Hematopoietic multipotent progenitor cell treated with erythropoietin and hydrocortisone succinate and interleukin-3 and kit ligand, for 8 days (in vitro differentiated cells): ENCODE measurements at regions not wholly inside any gene's neighbourhood (a gene's known extent, or its start where the extent isn't known, plus 50 kb on each side); places are given as distances from the start of the nearest gene placed in this dataset.

Source experiments
- DNase-seq: peaks from one replicate; pipeline ENCODE4 v3.0.0-alpha.2; 2015

GRCh38 chr5:167624053-167624452, 667.4 kb upstream of the WWC1 start:
- DNase-seq = no peak

- no peak for DNase-seq
Measured at GRCh38 chr5:167626341-167627123, 664.9 kb upstream of the WWC1 start.

DNA sequence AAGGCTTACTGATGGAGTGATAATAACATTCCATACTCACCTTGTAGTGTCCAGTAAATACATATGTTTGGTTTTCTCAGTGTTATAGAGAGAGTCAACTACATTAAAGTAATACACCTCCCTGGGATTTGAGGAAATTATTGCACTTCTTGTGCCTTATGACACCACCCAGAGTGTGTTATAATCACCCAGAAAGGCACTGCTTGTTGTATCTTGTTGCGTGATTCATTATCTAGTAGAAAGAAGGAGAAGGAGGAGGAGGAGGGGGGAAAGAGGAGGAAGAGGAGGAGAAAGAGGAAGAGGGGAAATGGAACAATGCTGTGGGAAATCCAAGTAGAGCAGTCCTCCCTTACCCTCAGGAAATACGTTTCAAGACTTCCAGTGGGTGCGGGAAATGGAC, 661.8 kb upstream of the WWC1 start:
- no peak for DNase-seq

DNA sequence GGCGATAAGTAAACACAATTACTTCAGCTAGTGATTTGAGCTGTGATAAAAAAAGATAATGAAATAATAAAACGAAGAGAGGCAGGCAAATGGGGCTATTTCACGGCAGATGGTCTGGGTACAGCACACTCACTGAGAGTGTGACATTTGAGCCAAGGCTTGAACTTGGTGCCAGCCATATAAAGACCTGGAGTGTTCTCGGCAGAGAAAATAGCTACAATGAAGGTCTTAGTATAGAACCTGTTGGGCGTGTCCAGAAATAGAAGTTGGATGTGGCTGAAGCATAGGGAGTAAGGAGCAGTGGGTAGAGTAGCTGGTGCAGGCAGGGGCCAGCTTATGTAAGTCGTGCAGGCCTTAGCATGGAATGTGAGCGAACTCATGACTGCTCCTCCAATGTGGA, 660.3 kb upstream of the WWC1 start:
- DNase-seq = no peak

DNA sequence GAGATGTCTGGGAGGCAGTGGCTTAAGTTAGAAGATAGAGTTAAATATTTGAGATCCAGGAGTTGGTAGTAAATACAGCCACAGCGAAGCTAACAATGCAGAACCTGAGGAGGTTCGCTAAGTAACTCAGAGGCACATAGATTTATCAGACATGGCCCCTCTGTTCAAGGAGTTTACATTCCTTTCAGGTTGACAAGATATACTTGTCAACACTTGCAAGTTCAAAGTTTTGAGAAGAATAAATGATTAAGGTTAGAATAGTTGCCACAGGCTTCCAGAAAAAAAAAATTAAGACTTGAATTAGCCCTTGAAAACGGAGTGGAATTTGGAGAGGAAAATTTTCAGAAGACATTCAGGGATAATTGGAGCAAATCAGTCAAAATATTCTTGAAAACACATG, 658.3 kb upstream of the WWC1 start:
- no peak for DNase-seq

DNA sequence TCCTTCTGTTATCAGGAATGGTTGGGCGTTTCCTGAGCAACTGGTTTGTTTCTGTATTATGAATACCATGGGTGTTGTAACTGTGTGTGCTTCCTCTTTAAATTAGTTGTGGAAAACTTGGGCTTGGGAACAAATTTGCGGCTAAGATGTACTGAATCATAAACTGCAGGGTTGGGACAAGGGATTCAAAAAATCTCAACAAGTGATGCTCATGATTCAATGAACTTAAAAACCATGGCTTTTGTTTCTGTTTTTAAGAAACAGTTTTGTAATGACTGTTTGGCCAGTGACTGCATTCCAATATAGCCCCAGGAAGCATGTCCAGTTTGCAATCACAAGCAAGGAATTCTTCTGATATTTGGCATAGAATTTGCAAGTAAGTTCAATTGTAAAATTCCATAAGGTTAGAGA, 657.5 kb upstream of the WWC1 start:
- no peak for DNase-seq

DNA sequence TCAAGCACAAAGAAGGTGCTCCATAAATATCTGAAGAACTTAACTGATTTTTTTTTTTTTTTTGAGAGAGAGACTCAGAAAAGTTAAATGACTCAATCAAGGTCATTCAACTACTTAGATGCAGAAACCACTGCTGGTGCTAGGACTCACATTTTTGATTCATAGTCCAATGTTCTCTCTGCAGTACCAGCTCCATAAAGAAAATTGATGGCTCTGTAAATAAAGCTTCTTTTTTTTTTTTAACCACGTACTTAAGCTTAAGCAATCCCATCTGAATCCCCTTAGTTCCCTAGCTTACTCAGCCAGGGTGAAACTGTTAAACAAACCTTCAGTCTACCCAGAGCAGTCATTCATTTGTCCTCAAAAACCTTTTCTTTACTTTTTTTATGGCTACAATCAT, 657.0 kb upstream of the WWC1 start:
- no peak for DNase-seq

DNA sequence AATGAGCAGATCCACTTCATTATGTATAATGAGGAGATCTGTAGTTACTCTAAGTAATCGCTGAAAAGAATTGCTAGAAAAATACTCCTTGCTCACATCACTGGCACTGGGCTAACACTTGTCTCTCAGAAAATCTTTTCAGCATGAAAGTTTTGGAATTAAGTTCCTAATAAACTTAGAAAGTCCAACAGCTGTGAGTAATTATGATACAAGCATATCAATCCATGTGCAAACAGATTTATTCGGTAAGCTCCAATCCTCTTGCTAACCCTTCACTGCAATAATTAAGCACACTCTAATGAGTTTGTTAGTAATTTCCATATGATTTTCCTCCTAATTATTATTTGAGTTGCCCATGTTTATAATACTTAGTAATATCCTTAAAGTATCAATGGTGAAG, 652.6 kb upstream of the WWC1 start:
- DNase-seq = no peak

DNA sequence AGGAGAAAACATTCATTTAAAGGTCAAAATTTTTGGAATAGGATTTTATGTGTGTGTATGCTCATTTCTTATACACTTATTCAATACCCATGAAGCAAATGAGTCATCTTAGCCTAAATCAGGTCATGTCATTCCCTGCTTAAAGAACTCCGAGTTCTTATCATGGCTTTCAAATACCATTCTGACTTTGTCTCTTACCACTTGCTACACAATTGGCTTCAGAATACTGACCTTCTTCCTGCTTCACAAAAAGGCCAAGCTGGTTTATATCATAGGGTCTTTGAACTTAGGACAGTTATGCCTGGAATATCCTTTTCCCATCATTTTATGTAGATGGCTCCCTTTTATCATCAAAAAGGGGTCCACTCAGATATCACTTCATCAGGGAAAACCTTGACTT, 652.2 kb upstream of the WWC1 start:
- DNase-seq = no peak

GRCh38 chr5:167639766-167640165, 651.7 kb upstream of the WWC1 start:
- DNase-seq = no peak

- DNase-seq = no peak
Measured at GRCh38 chr5:167642181-167642580, 649.3 kb upstream of the WWC1 start.

GRCh38 chr5:167642779-167643517, 648.5 kb upstream of the WWC1 start:
- DNase-seq = no peak

GRCh38 chr5:167643631-167644280, 647.7 kb upstream of the WWC1 start:
- no peak for DNase-seq

- DNase-seq = no peak
Measured at GRCh38 chr5:167644619-167645018, 646.8 kb upstream of the WWC1 start.

DNA sequence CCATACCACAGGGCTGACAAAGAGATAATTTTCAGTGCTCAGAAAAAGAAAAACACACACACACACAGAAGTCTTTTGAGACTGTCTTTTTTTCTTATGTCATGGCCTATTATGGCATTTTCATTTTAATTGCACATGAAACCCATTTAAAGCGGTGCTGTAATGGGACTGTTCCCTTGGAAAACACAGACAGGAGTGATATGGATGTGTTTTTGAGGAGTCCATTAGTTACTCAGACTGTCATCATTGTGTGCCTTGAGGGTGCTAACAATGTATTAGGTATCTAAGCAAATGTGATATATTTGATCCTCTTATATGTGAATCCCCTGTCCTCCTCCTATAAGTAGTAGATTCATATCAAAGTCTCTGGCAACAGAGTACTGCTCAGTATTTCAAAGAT, 642.0 kb upstream of the WWC1 start:
- no peak for DNase-seq

DNA sequence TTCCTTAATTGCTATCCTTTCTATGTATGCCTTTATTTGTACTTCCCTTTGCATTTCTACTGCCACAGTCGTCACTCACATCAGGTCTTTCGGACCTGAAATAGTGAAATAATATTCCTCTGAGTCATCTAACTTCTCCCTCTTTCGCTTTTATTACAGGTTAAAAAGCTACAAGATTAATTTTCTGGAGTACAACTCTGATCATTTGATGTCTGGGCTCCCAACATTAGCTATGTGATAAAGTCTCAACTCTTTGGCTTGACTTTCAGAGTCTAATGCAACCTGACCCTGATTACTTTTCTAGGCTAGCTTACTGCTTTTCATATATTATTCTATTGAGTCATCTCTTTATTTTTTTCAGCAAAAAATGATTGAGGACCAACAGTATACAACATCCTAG, 638.8 kb upstream of the WWC1 start:
- no peak for DNase-seq

GRCh38 chr5:167653645-167654106, 637.8 kb upstream of the WWC1 start:
- DNase-seq = no peak

DNA sequence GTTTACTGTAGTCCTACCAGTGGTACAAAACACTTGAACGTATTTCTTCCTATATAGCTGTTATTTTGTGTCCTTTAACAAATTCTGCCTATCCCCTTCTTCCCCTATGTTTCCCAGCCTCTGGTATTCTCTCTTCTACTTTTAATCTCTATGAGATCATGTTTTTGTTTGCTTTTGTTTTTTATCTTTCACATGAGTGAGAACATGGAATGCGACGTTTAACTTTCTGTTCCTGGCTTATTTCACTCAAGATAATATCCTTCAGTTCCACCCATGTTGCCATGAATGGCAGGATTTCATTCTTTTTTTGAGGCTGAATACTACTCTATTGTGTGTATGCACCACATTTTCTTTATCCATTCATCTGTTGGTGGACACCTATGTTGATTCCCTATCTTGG, 634.4 kb upstream of the WWC1 start:
- DNase-seq = no peak

DNA sequence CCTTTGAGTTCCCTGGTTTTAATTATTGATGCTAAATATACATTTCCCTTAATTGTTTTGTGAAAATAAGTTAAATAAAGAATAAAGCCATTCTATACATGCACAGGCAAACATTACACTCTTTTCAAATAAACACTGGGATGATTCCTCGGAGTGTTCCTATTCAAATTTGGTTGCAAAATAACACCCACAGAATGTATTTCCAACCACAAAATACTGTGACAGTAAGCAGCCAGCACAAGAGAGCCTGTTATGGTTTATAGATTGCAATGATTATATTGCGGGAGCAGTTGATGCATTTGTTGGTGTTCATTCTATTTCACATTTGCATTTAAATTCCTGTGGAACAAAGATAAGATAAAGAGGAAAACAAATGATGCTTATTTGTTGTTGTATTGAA, 632.6 kb upstream of the WWC1 start:
- no peak for DNase-seq

DNA sequence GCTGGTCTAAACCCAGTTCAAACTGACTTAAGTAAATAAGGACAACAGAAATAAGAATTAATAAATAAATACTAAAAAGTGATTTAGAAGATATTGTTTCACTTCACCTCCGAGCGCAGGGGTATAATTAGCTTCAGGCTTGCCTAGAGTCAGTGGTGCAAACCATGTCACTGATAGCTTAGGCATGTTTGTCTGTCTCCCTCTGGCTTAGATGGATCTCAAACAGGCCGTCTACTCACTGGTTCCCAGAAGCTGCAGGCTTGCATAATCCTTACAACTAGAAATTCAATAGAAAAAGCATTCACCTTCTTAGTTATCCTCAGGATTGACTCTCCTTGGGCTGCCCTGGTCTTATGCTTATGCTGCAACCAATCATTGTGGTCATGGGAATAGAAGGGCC, 629.8 kb upstream of the WWC1 start:
- no peak for DNase-seq

DNA sequence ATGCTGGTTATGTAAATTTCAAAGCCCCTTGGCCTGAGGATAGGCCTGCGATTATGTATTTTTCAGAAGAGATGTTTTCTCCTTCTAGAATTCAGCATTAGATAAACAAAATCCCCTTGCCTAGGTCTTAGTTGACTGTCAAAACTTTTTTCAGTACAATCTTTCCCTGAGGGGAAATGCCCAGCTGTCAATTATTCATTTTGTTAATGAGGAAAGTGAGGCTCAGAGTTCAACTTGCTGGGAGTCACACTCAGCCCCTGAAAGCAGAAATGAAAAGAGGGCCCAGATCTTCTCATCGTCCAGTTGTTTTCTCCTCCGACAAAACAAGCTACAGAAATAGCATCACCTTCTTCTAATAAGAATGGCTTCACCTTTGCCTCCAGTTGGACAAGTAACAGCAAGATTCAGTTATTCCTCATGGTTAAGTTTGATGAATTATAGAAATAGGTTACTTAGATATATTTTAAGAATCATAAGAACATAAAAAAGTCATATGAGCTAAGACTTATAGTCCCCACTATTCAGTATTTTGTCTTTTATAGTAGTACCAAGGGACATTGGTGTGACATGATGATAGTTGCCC, 627.1 kb upstream of the WWC1 start:
- DNase-seq = no peak

DNA sequence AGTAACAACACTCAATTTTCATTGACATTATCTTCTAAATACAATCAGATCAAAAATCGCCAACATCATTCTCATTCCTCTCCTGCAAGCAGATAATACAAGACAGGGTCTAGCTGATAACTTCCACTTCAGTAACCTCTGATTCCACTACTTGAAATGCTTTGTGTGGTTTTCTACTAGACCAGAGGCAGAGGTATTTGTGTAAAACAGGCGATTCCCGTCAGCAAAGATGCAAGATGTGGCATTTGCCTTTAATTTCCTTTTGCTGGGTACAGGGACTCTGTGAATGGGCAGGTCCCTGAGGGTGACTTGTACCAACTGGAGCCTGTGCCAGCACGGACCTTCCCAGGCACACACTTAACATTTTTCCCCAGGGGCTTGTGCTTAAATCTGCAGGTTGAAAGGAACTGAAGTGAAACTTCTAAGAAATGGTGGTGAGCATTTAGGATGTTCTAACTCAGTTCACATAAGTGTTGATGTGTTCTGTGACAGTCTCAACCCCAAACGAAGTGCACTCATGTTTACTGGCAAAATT, 625.5 kb upstream of the WWC1 start:
- no peak for DNase-seq

DNA sequence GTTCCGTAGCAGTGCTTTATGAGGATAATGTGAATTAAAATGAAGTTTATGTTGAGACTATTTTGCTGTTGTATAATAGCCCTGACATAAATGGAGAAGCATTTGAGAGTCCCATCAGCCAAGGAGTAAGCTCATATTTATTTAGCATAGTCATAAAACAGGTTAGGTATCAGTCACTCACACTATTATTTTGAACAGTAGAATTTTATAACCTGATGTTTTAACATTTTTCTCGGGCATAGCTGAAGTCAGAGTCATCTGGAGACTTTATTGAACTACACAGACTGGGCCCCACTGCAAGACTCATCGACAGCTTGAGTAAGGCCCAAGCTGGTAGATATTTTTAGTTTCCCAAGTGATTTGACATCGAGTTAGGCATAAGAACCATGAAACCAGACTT, 620.3 kb upstream of the WWC1 start:
- DNase-seq = no peak
